HG03442 (cell line): ENCODE measurements at regions not wholly inside any gene's neighbourhood (a gene's known extent, or its start where the extent isn't known, plus 50 kb on each side); places are given as distances from the start of the nearest gene placed in this dataset.

ENCODE experiments used
- ATAC-seq: cut with Tn5 transposase; IDR thresholded peaks from one replicate; pipeline ENCODE4 v1.9.1; 2021; ENCODE audit warnings: mild to moderate bottlenecking, moderate library complexity; ENCODE audit not compliant: unreplicated experiment

DNA sequence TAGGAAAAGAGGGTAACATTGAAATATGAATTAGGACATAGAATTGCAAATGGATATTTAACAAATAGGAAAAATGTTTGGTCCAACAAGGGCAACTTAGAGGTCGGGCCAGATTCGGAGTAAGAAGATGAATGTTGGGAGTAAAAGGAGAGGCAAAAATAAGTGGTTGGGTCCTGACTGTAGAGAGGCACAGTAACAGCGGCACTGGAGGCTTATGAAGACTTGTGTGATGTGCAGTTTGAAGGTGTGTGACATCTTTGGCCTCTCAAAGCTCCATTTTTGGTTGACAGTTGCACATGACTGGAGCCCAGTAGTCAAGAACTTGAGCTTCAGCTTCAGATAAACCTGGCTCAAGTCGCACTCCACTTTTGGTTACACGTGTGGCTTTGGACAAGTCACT, 109.9 kb upstream of the PAXBP1 start:
- ATAC-seq = no peak

GRCh38 chr21:32884062-32884461, 112.5 kb upstream of the PAXBP1 start:
- no peak for ATAC-seq

DNA sequence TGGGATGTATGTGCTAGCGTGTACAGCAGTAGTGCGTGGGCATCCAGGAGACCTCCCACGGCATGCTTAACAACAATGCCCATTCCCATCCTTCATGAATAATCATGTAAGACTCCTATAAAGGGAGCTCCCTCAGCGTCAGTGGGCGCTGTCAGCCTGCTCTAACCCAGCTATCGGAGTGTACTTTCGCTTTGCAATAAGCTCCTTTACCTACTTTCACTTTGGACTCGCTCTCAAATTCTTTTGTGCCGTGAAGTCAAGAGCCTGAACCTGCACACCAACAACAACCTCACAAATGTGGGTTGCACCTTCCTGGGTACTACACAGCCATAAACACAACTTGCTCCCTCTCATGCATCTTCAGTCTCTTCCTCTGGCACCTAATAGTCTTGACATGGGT, 114.8 kb upstream of the PAXBP1 start:
- ATAC-seq = no peak

DNA sequence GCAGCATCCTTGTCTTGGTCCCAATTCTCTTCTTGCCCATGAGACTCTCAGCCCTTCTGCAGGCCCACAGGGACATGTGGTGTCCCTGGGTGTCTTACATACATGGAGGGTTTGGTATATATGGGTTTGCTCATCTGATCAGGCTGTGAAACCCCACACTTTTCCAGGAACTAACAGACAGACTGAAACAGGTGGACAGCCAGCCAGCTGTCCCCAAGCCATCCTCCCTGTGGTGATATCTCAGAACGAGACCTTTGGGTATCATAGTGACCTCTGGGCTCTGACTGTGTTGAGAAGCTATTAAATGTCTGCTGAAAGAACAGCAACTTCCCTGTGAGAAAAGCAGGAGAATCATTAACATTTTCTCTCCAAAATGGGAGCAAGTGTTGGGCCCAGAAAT, 115.5 kb upstream of the PAXBP1 start:
- ATAC-seq = no peak

DNA sequence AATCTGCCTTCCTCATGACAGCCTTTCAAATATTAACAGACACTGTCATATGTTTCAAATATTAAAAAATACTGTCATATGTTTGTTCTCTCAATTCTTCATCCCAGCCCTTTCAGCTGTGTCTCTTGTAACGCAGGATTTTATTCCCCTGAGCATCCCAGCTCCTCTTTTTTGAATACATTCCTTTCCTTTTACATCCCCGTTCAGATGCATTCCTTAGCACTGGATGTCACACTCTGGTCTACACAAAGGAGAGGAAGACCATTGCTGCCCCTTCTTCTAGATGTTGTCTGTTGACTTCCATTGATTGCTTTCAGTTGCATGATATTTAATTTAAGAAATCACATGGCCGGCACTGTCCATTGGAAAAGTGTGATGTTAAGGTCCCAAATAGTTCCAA, 117.4 kb upstream of the PAXBP1 start:
- ATAC-seq = no peak

DNA sequence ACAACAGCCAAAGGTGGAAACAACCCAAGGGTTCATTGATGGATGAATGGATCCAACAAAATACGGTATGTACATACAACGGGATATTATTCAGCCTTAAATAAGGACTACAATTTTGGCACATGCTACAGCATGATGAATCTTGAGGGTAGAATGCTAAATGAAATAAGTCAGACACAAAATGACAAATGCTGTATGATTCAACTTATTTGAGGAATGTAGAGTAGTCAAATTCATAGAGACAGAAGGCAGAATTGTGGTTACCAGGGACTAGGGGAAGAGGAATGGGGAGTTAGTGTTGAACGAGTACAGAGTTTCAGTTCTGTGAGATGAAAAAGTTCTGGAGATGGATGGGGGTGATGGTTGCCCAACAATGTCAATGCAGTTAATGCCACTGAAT, 118.0 kb upstream of the PAXBP1 start:
- no peak for ATAC-seq

- no peak for ATAC-seq
These were observed 122.8 kb upstream of the PAXBP1 start for GRCh38 chr21:32894321-32894720.

DNA sequence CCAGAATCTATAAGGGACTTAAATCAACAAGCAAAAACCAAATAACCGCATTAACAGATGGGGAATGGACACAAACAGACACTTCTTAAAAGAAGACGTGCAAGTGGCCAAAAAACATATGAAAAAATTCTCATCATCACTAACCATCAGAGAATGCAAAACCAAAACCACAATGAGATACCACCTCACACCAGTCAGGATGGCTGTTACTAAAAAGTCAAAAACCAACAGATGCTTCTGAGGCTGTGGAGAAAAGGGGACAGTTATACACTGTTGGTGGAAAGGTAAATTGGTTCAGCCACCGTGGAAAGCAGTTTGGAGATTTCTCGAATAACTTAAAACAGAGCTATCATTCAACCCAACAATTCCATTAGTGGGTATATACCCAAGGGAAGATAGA, 124.9 kb upstream of the OLIG2 start:
- no peak for ATAC-seq

DNA sequence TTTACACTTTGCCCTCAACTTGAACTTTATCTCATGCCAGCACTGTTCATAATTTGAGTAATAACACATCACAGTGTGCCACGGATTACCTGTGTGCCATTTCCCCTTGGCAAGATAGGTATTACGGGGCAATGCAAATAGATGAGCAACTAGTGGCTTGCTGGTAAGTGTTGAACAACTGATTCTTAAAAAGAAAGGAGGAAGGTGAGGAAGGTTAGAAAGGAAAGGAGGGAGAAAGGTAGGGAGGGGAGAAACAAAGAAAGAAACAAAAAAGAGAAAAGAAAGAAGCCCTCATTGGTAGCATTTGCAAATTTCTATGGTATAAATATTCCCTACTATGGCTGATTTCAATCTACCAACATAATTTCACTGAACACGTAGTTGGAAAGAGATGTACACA, 118.2 kb upstream of the OLIG2 start:
- no peak for ATAC-seq

DNA sequence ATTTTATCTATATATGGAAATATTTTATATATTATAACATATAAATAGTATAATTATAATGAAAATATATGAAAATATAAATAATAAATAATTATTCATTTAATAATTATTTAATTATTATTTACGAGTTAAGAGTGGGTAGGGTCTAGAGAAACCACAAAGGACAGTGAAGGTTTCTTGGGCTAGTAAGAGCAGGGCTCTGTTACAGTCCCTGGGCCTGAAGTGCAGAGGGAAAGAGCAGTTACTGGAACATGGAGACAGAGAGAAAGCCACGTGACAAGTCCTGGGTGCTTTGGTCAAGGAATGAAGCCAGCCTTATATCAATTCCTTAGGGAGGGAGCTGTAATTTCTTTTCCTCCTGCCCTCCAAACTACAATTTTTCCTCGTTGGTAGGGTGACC, 117.2 kb upstream of the OLIG2 start:
- no peak for ATAC-seq

DNA sequence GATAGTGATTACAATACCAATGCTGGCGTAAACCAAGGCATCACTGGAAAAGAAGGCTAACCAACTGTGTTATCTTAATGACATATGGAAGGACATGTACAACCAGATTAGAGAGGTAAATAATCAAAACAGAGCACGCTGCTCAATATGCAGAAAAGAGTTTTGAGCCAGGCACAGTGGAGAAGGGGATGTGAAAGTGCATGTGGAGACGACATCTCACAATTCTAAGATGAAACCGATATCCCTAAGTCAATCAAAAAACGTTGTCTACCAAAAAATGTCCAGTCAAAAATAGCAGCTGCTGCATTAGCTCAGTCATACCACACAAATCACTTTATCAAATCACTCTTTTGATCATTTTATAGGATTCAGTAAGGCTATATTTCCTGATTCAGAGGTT, 116.3 kb upstream of the OLIG2 start:
- no peak for ATAC-seq

DNA sequence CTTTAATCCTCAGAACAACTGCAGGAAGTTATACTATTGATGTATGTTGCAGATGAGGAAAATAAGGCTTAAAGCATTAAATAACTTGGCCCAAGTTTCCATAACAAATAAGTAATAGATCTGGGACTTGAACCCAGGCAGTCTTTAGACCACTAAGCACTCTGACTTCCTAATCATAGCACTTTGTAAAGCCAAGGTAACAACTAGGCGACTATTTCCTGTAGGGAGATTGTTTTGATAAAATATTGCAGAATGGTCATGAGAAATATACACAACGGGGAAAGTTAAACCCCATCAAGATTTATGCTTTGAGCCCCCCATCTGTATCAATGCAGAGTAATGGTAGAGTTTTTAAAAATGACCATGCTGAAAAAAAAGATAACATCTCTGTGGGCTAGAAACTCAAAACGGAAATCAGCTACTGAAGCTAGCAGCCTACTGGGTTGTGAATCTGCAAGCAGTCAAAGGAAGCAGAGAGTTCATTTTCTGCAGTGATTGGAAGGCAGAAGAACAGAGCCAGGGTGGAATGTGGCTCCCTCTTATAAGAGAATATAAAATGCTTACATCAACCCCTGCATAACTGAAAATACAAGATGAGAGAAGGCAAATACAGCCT, 111.2 kb upstream of the OLIG2 start:
- ATAC-seq = no peak

GRCh38 chr21:32915099-32915498, 110.6 kb upstream of the OLIG2 start:
- ATAC-seq = no peak

- ATAC-seq = no peak
These were observed 109.6 kb upstream of the OLIG2 start for GRCh38 chr21:32916088-32916487.

DNA sequence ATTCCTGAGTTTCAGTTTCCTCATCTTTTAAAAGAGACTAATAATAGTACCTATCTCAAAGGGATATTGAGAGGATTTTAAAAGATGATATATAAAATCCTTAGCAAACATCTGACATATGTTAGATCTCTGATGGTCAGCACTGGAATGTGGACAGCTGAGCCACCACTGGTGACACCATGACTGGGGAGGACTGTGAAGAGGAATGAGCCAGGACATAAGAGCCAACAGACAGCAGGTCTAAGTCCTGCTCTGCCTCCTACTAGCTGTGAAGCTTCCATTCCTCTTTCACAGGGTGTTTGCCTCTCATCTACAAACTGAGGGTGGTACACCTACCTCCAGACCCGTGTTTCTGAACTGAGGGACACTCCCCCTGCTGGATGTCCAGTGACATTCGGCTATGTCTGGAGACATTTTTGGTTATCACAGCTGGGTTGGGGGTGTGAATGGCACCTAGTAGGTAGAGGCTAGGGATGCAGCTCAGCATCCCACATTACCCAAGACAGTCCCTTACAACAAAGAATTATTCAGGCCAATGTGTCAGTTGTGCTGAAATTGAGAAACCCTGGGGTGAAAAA, 109.1 kb upstream of the OLIG2 start:
- no peak for ATAC-seq

GRCh38 chr21:32917362-32918135, 108.2 kb upstream of the OLIG2 start:
- ATAC-seq = no peak

DNA sequence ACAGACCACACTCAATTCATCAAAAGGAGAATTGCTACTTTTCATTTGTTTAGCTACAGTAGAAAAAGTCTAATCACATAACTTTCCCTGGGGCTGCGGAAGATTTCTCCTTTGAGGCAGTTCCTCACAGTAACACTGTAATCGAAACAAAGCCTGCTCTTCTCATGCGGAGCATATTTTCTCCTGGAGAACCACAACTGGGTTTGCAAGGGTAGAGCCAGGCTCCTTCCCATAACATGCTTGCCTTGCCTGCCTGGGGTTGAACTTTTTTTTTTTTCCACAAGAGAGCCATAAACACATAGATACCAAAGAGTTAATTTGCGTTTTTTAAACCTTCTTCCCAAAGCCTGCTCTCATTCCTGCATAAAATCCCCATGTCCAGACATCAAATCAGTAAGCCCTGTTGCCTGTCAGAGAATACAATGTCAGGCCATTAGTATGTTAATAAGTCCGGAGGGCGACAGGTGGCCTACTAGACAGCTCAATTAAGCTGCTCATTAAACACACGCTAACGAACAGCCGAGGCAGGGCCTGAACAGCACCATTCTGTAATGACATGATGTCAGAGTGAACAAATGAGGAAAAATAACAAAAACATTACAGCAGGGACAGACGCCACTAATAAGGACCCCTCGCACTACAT, 107.1 kb upstream of the OLIG2 start:
- no peak for ATAC-seq

DNA sequence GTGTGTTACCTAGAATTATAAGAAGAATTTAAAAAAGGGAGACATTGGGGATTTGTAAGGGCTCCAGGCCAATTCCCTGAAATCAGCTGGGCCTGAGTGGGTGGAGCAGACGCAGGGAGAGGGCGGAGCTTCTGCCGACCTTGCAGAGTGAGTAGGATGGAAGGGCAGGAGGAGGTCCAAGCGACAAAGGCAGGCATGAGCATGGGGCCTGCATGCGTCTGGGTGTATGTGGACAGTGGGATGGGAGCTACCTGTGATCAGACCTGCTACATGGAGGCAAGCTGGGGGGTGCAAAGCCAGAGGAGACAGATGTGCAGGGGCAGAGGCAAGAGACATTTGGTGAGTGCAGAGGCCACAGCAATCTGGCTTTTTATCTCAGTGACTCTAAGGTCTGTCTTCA, 105.3 kb upstream of the OLIG2 start:
- ATAC-seq = no peak

- no peak for ATAC-seq
These were observed 104.0 kb upstream of the OLIG2 start for GRCh38 chr21:32921632-32922230.

- ATAC-seq = no peak
These were observed 100.6 kb upstream of the OLIG2 start for GRCh38 chr21:32925098-32925497.

DNA sequence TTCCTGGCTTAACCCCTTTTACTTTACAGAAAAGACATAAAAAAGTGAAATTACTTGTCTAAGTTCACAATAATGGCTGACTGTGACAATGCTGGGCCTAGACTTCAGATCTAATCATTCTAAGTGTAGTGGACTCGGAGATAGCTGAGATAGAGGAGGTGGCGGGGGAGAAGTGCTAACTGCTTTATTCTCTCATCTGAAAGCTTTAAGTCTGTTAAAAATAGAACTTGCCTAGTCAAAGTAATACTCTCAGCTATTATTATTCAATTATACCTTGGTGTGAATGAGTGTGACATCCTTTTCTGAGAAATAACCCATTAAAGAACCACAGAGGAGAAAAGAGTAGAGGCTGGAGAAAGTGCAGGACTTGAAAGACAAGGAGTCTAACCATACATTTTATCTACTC, 96.1 kb upstream of the OLIG2 start:
- peak; percentile 62 for ATAC-seq

DNA sequence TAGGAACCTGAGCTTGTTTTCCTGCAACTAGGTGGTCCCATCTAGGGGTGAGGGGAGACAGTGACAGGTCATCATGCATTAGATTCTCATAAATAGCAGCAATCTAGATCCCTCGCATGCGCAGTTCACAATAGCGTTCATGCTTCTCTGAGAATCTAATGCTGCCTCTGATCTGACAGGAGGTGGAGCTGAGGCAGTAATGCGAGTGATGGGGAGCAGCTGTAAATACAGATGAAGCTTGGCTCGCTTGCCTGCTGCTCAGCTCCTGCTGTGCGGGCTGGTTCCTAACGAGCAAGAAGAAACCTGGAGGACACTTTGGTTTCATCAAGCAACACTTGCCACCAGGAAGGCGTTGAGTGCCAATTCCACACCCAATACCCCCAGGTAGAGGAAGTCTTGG, 95.1 kb upstream of the OLIG2 start:
- ATAC-seq = no peak
